Stimulated activated CD4-positive, alpha-beta T cell treated with anti-CD3 and anti-CD28 coated beads, Interleukin-4, amount 100 ng/mL, for 24 hours (primary cell): ENCODE measurements at regions not wholly inside any gene's neighbourhood (a gene's known extent, or its start where the extent isn't known, plus 50 kb on each side); places are given as distances from the start of the nearest gene placed in this dataset.

Experiments
- DNase-seq: peaks from one replicate; pipeline ENCODE4 v3.0.0-alpha.2; 2020

GRCh38 chr15:47182818-47183217, 534.5 kb upstream of the SEMA6D start:
- DNase-seq = no peak

- DNase-seq = no peak
These were observed 533.0 kb upstream of the SEMA6D start for GRCh38 chr15:47184003-47184907.

- no peak for DNase-seq
These were observed 532.1 kb upstream of the SEMA6D start for GRCh38 chr15:47184908-47185801.

- no peak for DNase-seq
These were observed 531.2 kb upstream of the SEMA6D start for GRCh38 chr15:47186075-47186474.

GRCh38 chr15:47188758-47189507, 528.4 kb upstream of the SEMA6D start:
- DNase-seq = no peak

- no peak for DNase-seq
These were observed 522.6 kb upstream of the SEMA6D start for GRCh38 chr15:47194718-47195117.

- DNase-seq = peak; percentile 44
These were observed 521.3 kb upstream of the SEMA6D start for GRCh38 chr15:47196048-47196447.

- no peak for DNase-seq
These were observed 513.3 kb upstream of the SEMA6D start for GRCh38 chr15:47203993-47204392.

GRCh38 chr15:47206358-47206978, 510.8 kb upstream of the SEMA6D start:
- no peak for DNase-seq

- no peak for DNase-seq
These were observed 507.7 kb upstream of the SEMA6D start for GRCh38 chr15:47209591-47209990.

GRCh38 chr15:47212222-47213010, 504.9 kb upstream of the SEMA6D start:
- DNase-seq = no peak

- no peak for DNase-seq
These were observed 503.4 kb upstream of the SEMA6D start for GRCh38 chr15:47213883-47214282.

- no peak for DNase-seq
These were observed 499.0 kb upstream of the SEMA6D start for GRCh38 chr15:47218295-47218694.

GRCh38 chr15:47244361-47244760, 472.9 kb upstream of the SEMA6D start:
- no peak for DNase-seq

GRCh38 chr15:47246317-47246716, 471.0 kb upstream of the SEMA6D start:
- no peak for DNase-seq

- no peak for DNase-seq
These were observed 458.8 kb upstream of the SEMA6D start for GRCh38 chr15:47258521-47258920.

- DNase-seq = no peak
These were observed 451.6 kb upstream of the SEMA6D start for GRCh38 chr15:47265686-47266085.

- DNase-seq = no peak
These were observed 450.7 kb upstream of the SEMA6D start for GRCh38 chr15:47266566-47266965.

GRCh38 chr15:47273864-47274263, 443.4 kb upstream of the SEMA6D start:
- no peak for DNase-seq

- no peak for DNase-seq
These were observed 434.1 kb upstream of the SEMA6D start for GRCh38 chr15:47283246-47283645.

- no peak for DNase-seq
These were observed 428.5 kb upstream of the SEMA6D start for GRCh38 chr15:47288794-47289193.

- no peak for DNase-seq
These were observed 427.6 kb upstream of the SEMA6D start for GRCh38 chr15:47289656-47290055.
